DND-41 (cell line): ENCODE measurements at regions not wholly inside any gene's neighbourhood (a gene's known extent, or its start where the extent isn't known, plus 50 kb on each side); places are given as distances from the start of the nearest gene placed in this dataset.

Source experiments
- CTCF ChIP-seq: IDR thresholded peaks from 2 replicates; pipeline ENCODE4 v1.5.1; 2012; ENCODE audit warnings: borderline replicate concordance, low read length, moderate library complexity, mild to moderate bottlenecking; ENCODE audit not compliant: poor library complexity, severe bottlenecking; ENCODE audit errors: extremely low read depth
- EZH2 ChIP-seq: IDR thresholded peaks from 3 replicates; pipeline ENCODE4 v1.6.1; 2012; ENCODE audit warnings: borderline replicate concordance, low read depth, mild to moderate bottlenecking, moderate library complexity, low read length, inconsistent platforms; ENCODE audit not compliant: severe bottlenecking

- TF ChIP-seq CTCF (no peak), EZH2 (no peak)
Measured at GRCh38 chrY:8659721-8660120, 677.5 kb upstream of the TSPY4 start.
